Muscle of arm (tissue), 1 donor: ENCODE measurements at regions not wholly inside any gene's neighbourhood (a gene's known extent, or its start where the extent isn't known, plus 50 kb on each side); places are given as distances from the start of the nearest gene placed in this dataset.

Experiments used
- DNase-seq: peaks from one replicate; pipeline ENCODE4 v3.0.0-alpha.2; 2013

DNA sequence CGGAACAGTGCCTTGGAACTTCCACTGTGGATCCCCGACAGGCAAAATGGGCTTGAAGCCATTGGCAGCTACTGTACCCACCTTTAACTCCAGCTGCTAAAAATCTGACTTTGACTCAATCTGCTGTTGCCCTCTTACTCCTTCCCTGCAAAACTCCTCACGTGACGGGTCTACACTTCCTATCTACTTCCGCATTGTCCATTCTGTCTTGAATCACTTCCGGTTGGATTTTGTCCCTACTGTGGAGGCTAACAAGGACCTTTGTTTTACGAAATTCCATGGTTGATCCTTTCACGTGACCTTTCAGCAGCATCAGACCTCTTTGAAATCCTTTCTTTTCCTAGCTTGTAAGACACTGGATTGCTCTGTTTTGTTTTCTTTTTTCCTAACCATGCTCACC, 268.4 kb downstream of the PRDM2 start:
- DNase-seq = no peak

DNA sequence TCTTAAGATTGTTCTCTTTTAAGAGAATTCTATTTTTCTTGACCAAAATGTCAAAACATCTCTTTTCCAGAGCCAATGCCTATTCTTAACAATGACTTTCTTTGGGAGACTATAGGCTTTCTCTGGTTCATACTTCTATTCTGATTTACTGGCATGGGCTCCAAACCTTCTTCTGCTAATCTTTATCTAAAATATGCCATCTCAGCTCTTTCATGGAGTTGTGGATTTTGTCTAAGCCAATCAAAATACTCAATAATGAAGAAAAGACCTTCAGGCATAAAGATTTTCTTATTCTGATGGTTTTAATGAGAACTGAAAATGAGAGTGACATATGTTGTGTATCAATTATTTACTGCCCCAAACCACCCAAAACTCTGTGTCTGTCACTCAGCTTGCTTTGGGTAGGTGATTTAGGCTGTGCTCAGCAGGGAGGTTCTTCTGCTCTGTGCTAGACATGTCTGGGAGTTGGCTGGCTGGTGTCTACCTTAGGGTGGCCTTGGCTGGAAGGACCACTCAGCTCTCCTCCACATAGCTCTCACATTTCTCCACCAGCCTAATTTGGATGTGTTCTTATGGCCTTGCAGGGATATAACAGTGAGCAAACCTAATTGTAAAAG, 270.8 kb downstream of the PRDM2 start:
- DNase-seq = no peak

DNA sequence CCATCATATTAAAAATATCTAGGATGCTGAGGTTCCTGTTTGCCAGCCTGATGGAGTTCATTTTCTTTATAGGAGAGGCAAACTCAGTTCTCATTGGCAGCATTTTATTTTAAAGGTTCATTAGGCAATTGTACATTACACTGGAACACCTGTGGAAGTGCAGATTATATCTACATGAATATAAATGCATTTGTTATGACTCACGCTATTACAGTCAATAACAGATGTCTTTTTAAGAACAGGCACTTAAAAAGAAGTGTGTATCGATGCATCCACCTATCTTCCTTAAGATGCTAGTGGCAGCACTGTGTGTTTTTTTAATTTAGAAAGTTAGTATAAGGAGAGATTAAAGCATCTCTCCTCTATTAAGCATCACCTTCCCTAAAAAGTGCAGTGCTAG, 276.5 kb downstream of the PRDM2 start:
- DNase-seq = no peak

DNA sequence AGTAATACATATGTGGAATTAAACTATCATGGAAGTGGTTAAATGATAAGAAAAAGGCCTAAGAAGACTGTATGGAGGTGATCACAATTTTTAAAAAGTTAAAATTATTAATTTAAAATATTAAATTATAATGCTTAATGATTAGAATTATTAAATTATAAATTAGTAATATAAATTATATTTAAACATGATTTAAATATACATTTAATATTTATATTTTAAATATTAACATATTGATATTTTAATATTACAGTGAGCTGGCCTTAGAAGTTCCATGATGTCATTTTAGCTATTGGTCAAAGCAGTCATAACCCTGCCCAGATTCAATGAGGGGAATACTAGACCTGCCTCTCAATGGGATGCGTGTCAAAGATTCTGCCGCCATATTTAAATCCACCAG, 281.2 kb downstream of the PRDM2 start:
- DNase-seq = no peak

DNA sequence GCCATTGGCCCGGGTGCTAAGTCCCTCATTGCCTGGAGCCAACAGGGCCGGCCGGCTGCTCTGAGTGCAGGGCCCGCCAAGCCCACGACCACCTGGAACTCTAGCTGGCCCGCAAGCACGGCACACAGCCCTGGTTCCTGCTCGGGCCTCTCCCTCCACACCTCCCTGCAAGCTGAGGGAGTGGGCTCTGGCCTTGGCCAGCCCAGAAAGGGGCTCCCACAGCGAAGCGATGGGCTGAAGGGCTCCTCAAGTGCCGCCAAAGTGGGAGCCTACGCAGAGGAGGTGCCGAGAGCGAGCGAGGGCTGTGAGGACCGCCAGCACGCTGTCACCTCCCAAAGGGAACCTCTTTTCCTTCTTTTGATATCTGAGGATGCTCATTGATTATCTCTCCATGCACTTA, 283.4 kb downstream of the PRDM2 start:
- DNase-seq = no peak

DNA sequence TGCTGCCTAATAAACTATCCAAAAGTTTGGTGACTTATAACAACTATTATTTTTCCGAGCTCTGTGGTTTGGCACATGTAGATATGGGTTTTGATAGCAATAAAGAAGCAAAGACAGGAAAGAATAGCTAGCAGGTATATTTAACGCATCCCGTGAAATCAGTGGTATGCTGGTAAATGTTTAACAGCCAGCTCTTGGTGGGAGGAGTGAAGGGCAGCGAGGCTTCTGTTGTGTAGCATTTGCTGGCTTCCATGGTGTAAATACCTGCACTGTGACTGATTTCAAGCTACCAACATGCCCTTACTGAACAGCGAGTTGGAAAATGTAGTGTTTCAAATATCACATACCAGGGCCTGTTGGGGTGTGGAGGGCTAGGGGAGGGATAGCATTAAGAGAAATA, 291.0 kb downstream of the PRDM2 start:
- DNase-seq = no peak

DNA sequence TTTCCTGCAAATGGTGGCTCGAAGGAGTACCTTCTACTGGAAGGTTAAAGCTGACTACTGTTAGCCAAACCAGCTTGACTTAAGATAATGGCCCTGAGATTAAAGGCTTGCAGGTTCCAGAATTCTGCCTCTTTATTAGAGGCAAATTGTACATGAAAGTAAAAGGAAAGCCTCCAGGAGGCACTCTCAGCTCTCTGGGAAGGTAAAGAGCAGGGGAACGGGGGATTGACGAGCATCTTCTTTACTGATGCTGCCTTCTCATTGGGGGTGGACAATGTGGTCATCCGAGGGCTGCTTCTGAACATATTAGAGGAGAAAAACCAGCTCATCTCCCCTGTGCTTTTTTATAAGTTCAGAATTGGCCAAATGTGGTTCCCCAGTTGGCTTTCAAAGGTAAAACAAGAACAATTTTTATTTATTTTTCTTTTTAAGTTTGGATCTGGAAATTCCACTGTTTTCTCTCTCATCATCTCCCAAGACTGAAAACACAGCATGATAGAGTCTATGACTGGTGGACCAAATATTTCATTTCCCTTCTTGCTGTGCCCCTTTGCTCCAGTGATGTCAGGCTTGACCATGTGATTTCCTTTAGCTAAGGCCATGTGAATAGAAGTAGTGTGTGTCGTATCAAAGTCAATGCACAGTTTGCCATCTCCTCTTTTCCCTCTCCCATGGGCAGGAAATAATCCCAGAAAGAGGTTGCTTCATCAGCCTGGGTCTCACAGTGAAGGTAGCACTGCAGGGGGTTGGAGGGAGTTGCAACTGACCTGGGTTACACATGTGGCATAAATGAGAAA, 292.7 kb downstream of the PRDM2 start:
- DNase-seq = no peak

DNA sequence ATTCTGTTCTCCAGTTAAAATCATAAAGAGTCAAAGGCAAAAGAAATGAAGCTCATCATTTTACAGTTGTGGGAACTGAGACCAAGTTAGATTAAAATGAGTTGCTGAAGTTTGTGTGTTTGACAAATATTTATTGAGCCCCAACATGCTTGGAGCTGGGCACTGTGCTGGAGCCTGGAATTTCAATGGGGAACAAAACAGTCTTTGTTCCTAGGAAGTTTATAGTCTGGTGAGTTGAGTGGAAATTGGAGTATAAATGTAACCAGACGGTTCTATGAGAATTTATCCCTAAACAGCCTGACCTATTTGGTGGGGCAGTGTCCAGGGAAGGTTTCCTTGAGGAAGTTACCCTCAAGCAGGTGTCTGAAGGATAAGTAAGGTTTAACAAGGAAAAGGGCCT, 294.4 kb downstream of the PRDM2 start:
- no peak for DNase-seq

DNA sequence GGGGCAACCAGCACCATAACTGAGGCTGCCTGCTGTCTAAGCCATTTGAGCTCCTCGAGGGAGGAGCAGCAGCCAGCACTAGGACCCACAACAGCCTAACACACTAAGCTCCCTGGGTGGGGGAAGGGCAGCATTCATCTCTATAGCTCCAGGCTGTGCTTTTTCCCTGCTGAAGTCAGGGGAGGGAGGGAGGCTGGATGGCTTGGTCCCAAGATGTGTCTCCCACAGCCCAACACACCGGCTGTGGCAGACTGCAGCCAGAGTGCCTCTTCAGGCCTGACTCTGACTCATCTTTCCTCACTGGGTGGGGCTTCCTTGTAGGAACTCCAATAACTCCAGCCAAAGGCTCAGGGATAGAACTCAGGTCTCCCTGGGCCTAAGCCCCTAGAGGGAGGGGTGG, 296.3 kb downstream of the PRDM2 start:
- DNase-seq = no peak

DNA sequence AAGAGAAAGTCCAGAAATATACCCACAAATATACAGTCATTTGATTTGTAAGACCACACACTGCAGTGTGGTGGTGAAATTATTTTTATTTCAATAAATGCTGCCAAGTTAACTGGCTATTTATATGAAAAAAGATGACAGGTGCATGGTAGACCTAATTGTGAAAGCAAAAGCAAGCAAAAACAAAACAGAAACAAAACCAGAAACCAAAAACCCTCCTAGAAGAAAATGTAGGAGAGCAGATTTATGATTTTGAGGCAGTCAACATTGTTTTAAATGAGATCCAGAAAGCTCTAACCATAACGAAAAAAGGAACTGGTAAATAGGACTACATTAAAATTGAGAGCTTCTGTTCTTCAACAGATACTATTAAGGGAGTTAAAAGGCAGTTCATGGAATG, 303.6 kb downstream of the PRDM2 start:
- no peak for DNase-seq

DNA sequence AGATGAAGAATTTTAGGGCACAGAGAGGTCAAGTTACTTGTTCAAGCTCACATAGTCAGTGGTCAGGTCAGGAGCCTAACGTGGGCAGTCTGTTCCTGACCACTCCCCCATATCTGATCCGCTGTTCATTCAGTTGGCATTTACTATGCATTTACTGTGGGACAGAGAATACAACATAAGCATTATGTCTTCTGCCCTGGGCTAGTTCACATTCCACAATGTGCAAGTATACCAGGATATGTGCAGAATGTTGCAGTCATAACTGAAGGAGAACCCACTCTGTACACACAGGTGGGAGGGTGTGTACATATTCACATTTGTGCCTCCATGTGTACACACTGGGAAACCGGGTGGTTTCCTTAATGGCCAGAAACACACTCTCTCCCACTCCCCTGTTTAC, 309.6 kb downstream of the PRDM2 start:
- no peak for DNase-seq

DNA sequence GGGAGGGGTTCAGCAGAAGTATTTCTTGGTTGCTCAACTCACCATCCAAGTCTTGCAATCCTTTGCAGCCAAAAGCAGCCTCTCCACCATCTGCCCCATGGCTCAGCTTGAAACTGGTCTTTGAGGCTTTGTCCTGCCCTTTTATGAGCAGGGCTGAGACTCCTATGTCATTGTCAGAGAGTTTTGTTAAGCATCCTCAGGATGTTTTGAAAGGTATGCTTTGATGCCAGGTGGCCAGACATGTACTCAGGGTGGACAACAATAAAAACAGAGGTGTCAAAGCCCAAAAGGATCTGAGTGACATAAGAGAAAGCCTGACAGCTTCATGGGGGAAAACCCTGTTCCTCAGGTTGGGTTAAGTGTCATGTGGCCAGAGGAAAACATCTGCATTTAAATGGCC, 310.5 kb downstream of the PRDM2 start:
- no peak for DNase-seq

DNA sequence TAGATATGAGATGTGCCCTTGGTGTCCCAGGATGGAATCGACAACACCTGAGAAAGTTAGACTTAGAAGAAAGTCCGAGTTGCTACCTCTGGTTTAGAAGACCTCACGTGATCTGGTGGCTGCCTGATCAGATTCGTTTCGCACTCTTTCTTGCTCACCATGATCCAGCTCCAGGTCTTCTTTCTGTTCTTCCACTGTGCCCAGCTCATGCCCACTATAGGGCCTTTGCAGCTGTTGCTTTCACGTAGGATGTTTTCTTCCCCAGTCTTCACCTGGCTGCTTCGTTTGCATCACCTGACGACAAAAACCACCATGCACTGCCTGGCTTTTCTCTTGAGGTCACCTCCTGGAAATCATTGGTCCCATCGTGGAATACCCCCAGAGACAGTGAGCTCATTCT, 311.1 kb downstream of the PRDM2 start:
- DNase-seq = no peak

DNA sequence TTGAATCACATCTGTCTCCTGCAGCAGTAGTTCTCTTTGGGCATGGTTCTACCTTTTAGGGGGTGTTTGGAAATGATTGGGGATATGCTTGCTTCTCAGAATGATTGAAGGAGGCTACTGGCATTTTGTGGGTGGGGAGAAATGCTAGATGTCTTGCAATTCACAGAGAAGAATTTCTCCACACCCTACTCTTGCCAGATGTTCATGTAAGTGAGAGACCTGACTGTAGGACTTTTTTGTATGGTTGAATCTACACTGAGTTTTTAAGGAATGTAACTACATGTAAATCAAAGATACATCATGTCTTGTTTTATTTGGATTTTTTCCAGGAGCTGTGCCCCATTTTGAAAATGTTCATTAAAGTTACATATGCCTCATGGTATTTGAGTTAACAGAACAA, 311.9 kb downstream of the PRDM2 start:
- DNase-seq = no peak

DNA sequence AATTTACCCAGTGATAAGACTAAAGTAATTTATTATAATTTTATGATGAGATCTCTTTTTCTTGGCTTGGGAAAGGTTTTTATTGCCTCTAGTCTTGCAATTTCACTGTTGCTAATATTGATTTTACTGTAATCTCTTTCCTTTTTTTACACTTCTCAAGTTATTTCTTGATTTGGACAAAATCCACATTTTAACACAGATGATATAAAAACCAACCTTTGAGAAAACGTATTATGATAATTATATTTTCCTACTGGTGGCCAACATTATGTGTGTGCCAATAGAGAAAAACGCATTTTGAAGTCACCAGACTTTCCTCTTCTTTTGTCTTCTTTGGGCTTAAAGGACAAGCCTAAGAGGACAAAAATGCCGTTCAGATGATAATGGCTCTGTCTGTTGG, 314.9 kb downstream of the PRDM2 start:
- no peak for DNase-seq

DNA sequence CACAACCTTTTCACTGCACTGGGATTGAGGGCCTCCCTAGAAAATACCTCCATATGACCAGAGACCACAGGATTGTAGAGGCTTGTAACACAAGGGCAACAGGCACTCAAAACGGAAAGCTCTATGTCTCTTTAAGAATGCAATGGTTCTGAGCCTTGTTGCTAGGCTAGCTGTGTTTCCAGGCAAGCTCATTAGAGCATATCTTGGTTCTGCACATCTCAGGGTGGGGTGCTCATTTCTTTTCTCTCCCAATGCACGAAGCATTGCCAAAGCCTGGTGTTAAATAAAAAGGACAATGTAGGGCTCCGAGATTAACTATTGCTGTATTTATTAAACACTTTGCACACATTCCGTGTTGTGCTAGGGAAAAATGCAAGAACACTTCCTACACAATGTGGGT, 315.9 kb downstream of the PRDM2 start:
- DNase-seq = no peak

DNA sequence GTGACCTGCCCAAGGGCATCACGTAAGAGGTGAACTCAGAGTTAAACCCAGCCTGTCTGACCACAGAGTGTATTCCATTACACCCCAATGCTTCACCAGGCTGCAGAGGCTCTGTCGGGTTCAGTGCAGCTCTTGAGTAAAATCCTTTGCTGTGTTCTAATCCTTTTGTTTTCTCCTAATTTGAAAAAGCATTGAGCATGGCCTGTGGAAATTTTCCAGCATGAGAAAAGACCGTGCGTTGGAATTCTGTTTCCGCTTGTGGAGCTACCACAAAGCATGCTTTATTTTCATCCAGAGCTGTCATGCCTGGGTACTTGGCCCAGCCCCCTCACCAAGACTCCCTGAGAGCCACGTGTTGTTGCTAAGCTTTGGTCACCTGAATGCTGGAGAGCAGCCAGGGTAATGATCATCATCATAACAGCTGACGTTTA, 317.6 kb downstream of the PRDM2 start:
- DNase-seq = no peak

DNA sequence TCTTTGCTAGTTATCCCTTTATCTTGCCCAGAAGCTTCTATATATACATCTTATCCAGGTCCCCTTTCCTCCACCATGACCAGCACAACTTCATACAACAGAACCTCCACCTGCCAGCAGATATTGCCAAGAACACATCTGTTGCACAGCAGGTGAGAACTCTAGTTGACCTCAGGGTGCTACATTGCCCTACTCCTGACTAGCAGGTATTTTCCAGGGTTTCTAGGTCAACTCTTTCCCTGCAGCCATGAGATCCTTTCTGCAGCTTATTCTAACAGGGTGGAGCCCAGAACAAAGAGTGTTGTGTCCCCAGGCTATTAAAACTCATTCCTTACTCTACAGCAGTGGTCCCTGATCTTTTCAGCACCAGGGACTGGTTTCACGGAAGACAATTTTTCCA, 319.5 kb downstream of the PRDM2 start:
- no peak for DNase-seq

DNA sequence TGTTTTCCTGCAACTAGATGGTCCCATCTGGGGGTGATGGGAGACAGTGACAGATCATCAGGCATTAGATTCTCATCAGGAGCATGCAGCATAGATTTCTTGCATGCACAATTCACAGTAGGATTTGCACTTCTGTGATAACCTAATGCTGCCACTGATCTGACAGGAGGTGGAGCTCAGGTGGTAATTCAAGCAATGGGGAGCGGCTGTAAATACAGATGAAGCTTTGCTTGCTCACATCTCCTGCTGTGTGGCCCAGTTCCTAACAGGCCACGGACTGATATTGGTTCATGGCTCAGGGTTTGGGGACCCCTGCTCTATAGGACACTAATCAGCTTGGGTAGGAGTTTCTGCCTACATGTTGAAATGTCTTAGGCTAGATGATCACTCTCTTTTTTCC, 320.0 kb downstream of the PRDM2 start:
- DNase-seq = no peak

DNA sequence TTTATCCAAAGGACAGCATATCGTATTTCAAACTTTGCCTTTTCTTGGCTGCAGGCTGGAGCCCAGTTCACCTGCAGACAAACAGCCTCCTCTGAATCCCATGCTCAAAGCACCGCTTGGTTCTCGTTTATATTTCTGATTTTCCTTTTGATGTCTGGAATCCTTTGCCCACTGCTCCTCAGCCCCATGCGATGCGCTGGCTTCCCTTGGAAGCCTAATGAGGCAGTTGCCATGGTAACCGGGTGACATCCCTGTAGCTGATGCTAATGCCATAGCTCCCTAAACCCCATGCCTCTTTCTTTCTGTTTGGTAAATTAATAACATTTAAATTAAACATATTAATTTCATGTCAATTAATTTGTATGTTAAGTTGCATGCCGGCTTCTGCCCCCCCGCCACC, 327.1 kb downstream of the PRDM2 start:
- no peak for DNase-seq

DNA sequence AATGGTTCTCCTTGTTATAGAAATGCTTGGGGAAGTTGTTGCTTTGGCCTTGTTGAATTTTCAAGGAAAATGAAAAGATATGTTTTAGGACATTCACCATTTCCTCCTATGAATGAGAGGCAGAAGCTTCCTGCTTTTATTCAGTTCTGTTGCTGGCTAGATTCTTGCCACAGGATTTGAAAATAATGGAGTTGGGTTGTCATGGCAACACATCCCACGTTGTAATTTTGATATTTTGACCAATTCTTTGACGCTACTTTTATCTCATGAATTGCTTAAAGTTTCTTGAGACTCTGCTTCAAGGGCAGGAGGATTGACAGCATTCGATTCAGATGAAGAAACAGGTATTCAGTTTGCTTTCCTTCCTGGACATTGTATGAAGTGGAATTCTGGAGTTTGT, 331.5 kb downstream of the PRDM2 start:
- DNase-seq = no peak

DNA sequence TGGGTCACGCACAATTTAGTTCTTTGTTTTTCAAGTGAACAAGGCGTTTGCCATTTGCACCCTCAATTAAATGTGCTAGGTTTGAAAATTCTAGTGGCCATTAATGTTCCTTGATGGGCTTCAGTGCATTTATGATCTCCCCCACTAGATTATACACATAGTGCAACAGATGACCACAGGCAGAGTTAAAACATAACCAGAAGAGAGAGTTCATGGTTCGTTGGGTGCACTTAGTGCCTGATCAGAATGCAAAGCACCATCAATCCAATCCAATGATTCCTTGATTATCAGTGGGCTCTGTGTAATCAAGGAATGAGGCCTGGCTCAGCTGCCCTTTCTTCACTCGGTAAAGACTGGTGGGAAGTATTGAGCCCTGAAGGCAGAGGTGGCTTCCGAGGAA, 334.5 kb downstream of the PRDM2 start:
- DNase-seq = no peak

DNA sequence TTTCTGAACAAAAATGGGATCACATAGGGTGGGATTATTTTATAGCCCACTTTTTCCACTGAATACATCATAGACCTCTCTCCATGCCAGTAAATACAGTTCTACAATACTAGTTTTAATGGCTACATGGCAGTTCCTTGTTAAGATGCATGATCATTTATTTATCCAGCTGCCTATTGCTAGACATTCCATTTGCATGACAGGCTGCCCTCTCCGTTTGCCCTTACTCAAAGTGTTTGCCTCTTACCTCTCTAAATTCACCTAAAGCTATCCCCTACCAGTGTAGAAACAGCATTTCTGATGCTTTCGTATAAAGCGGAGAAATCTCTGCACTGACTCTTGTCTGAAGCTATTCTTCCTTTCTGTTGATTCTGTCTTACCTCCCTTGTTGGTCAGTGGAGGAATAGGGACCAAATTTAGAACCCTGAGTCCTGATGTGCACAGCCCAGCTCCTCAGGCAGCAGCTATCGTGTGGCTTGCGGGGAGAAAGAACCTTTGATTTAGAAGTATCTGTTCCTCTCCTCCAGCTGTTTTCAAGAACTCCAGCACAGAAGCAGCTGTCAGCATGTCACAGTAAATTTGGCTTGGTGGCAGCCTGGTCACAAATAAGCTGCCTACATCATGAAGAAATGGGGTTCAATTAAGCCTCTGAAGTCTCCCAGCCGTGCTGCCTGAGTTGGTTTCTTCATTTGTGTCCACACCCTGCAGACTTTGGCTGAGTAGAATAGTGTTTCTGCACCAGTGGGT, 337.3 kb downstream of the PRDM2 start:
- no peak for DNase-seq
